Umbilical cord (tissue), 1 donor: ENCODE measurements at regions not wholly inside any gene's neighbourhood (a gene's known extent, or its start where the extent isn't known, plus 50 kb on each side); places are given as distances from the start of the nearest gene placed in this dataset.
"Not testable (repeated sequence)": the region's sequence is repeated elsewhere in the genome, so short reads cannot be mapped to it uniquely, and the experiment has no call there.

Source experiments
- DNase-seq: peaks from one replicate; pipeline ENCODE4 v3.0.0-alpha.2; 2015; ENCODE audit warnings: low spot score

- DNase-seq = no peak
Measured at GRCh38 chr9:81022177-81022576, 667.2 kb downstream of the TLE1 start.

GRCh38 chr9:81014945-81015344 lies 674.4 kb downstream of the TLE1 start:
- not testable (repeated sequence) for DNase-seq

GRCh38 chr9:81013191-81013590 lies 676.2 kb downstream of the TLE1 start:
- DNase-seq = not testable (repeated sequence)

GRCh38 chr9:81002906-81003305 lies 686.4 kb downstream of the TLE1 start:
- peak; percentile 11 for DNase-seq

GRCh38 chr9:81002242-81002641 lies 687.1 kb downstream of the TLE1 start:
- DNase-seq = peak; percentile 79

GRCh38 chr9:80995759-80996158 lies 693.6 kb downstream of the TLE1 start:
- DNase-seq = no peak

- no peak for DNase-seq
Measured at GRCh38 chr9:80994892-80995291, 694.5 kb downstream of the TLE1 start.

GRCh38 chr9:80985595-80985994 lies 703.8 kb downstream of the TLE1 start:
- not testable (repeated sequence) for DNase-seq

GRCh38 chr9:80976403-80976802 lies 712.9 kb downstream of the TLE1 start:
- no peak for DNase-seq

- DNase-seq = not testable (repeated sequence)
Measured at GRCh38 chr9:80970377-80970776, 719.0 kb downstream of the TLE1 start.

GRCh38 chr9:80968611-80969010 lies 720.7 kb downstream of the TLE1 start:
- DNase-seq = no peak

GRCh38 chr9:80964914-80965313 lies 724.4 kb downstream of the TLE1 start:
- DNase-seq = no peak

GRCh38 chr9:80964374-80964773 lies 725.0 kb downstream of the TLE1 start:
- DNase-seq = no peak

GRCh38 chr9:80957801-80958200 lies 731.5 kb downstream of the TLE1 start:
- no peak for DNase-seq

GRCh38 chr9:80954521-80954920 lies 734.8 kb downstream of the TLE1 start:
- no peak for DNase-seq

GRCh38 chr9:80952363-80952922 lies 736.9 kb downstream of the TLE1 start:
- peak; percentile 61 for DNase-seq

- DNase-seq = no peak
Measured at GRCh38 chr9:80951675-80952074, 737.7 kb downstream of the TLE1 start.

GRCh38 chr9:80948876-80949275 lies 740.5 kb downstream of the TLE1 start:
- no peak for DNase-seq

- DNase-seq = no peak
Measured at GRCh38 chr9:80948066-80948465, 741.3 kb downstream of the TLE1 start.

GRCh38 chr9:80946496-80947170 lies 742.7 kb downstream of the TLE1 start:
- no peak for DNase-seq

GRCh38 chr9:80945436-80945835 lies 743.9 kb downstream of the TLE1 start:
- peak; percentile 87 for DNase-seq

GRCh38 chr9:80937645-80938044 lies 751.7 kb downstream of the TLE1 start:
- no peak for DNase-seq

- DNase-seq = no peak
Measured at GRCh38 chr9:80934095-80934494, 755.3 kb downstream of the TLE1 start.
